ENCODE measurements at regions not wholly inside any gene's neighbourhood (a gene's known extent, or its start where the extent isn't known, plus 50 kb on each side); places are given as distances from the start of the nearest gene placed in this dataset.

GRCh38 chr10:90141791-90142190 is 440.4 kb downstream of the KIF20B start:
- no peaks in the 10 kb centered on the region for H3K27me3 ChIP-seq (ENCODE audit: control insufficient read depth, insufficient read depth, low read length)
- no peak overlapping the region for H3K4me2 ChIP-seq (ENCODE audit: extremely low read depth, insufficient read depth, low read length)
- no peaks in the 10 kb centered on the region for H3K4me1 ChIP-seq (ENCODE audit: control insufficient read depth, extremely low read depth, insufficient read depth, low read length)
- no peak for TF ChIP-seq EZH2 (IDR thresholded peaks at IDR 0.05; ENCODE audit: low read length, missing control alignments)
- TF ChIP-seq CTCF (conservative IDR thresholded peaks at IDR 0.05 in 1 of 2, IDR thresholded peaks at IDR 0.05 in 1 of 2; ENCODE audit: low read depth in 1 of 2, low read length in 2 of 2): no peak
- H3K4me3 ChIP-seq (replicated peaks in 1 of 4; ENCODE audit: control extremely low read depth in 1 of 4, insufficient read depth in 1 of 4, low read depth in 3 of 4, low read length in 4 of 4): no peak overlapping the region
- no peaks in the 10 kb centered on the region for H3K9me3 ChIP-seq (ENCODE audit: control insufficient read depth, insufficient read depth, low read depth, low read length)
- DNase-seq (ENCODE audit: low read depth in 2 of 2): peak in 1 of 2 donors; percentile 32
- H4K20me1 ChIP-seq (ENCODE audit: control insufficient read depth, extremely low read depth, insufficient read depth, low read length): no peaks in the 10 kb centered on the region
- H2AFZ ChIP-seq (ENCODE audit: low read length): no peak overlapping the region
- H3K79me2 ChIP-seq (ENCODE audit: control insufficient read depth, insufficient read depth, low read length): no peaks in the 10 kb centered on the region
- H3K9ac ChIP-seq (ENCODE audit: insufficient read depth, low read length): no peak overlapping the region
- no peak overlapping the region for H3K27ac ChIP-seq (ENCODE audit: insufficient read depth, low read length)
- no peaks in the 10 kb centered on the region for H3K36me3 ChIP-seq (ENCODE audit: control insufficient read depth, insufficient read depth, low read length)

- no peak overlapping the region for H3K9ac ChIP-seq (ENCODE audit: insufficient read depth, low read length)
- TF ChIP-seq CTCF (conservative IDR thresholded peaks at IDR 0.05 in 1 of 2, IDR thresholded peaks at IDR 0.05 in 1 of 2; ENCODE audit: low read depth in 1 of 2, low read length in 2 of 2): no peak
- TF ChIP-seq EZH2 (IDR thresholded peaks at IDR 0.05; ENCODE audit: low read length, missing control alignments): no peak
- no peak overlapping the region for H3K4me2 ChIP-seq (ENCODE audit: extremely low read depth, insufficient read depth, low read length)
- no peaks in the 10 kb centered on the region for H3K4me1 ChIP-seq (ENCODE audit: control insufficient read depth, extremely low read depth, insufficient read depth, low read length)
- no peaks in the 10 kb centered on the region for H4K20me1 ChIP-seq (ENCODE audit: control insufficient read depth, extremely low read depth, insufficient read depth, low read length)
- H3K27me3 ChIP-seq (ENCODE audit: control insufficient read depth, insufficient read depth, low read length): no peaks in the 10 kb centered on the region
- DNase-seq (ENCODE audit: low read depth in 2 of 2): no peak
- H2AFZ ChIP-seq (ENCODE audit: low read length): no peak overlapping the region
- no peak overlapping the region for H3K27ac ChIP-seq (ENCODE audit: insufficient read depth, low read length)
- no peaks in the 10 kb centered on the region for H3K9me3 ChIP-seq (ENCODE audit: control insufficient read depth, insufficient read depth, low read depth, low read length)
- H3K79me2 ChIP-seq (ENCODE audit: control insufficient read depth, insufficient read depth, low read length): no peaks in the 10 kb centered on the region
- H3K36me3 ChIP-seq (ENCODE audit: control insufficient read depth, insufficient read depth, low read length): no peaks in the 10 kb centered on the region
- H3K4me3 ChIP-seq (replicated peaks in 1 of 4; ENCODE audit: control extremely low read depth in 1 of 4, insufficient read depth in 1 of 4, low read depth in 3 of 4, low read length in 4 of 4): no peak overlapping the region
These were observed 442.5 kb downstream of the KIF20B start for GRCh38 chr10:90143937-90144336.

- peak; percentile 79 to 86 for DNase-seq (ENCODE audit: low read depth in 2 of 2)
- H3K36me3 ChIP-seq (ENCODE audit: control insufficient read depth, insufficient read depth, low read length): no peaks in the 10 kb centered on the region
- H3K4me1 ChIP-seq (ENCODE audit: control insufficient read depth, extremely low read depth, insufficient read depth, low read length): no peaks in the 10 kb centered on the region
- no peaks in the 10 kb centered on the region for H3K79me2 ChIP-seq (ENCODE audit: control insufficient read depth, insufficient read depth, low read length)
- no peak overlapping the region for H2AFZ ChIP-seq (ENCODE audit: low read length)
- no peak overlapping the region for H3K27ac ChIP-seq (ENCODE audit: insufficient read depth, low read length)
- no peak overlapping the region for H3K9ac ChIP-seq (ENCODE audit: insufficient read depth, low read length)
- no peaks in the 10 kb centered on the region for H3K9me3 ChIP-seq (ENCODE audit: control insufficient read depth, insufficient read depth, low read depth, low read length)
- no peak overlapping the region for H3K4me2 ChIP-seq (ENCODE audit: extremely low read depth, insufficient read depth, low read length)
- peak; percentile 67 to 79 for TF ChIP-seq CTCF (conservative IDR thresholded peaks at IDR 0.05 in 1 of 2, IDR thresholded peaks at IDR 0.05 in 1 of 2; ENCODE audit: low read depth in 1 of 2, low read length in 2 of 2)
- no peak for TF ChIP-seq EZH2 (IDR thresholded peaks at IDR 0.05; ENCODE audit: low read length, missing control alignments)
- no peak overlapping the region for H3K4me3 ChIP-seq (replicated peaks in 1 of 4; ENCODE audit: control extremely low read depth in 1 of 4, insufficient read depth in 1 of 4, low read depth in 3 of 4, low read length in 4 of 4)
- no peaks in the 10 kb centered on the region for H4K20me1 ChIP-seq (ENCODE audit: control insufficient read depth, extremely low read depth, insufficient read depth, low read length)
- H3K27me3 ChIP-seq (ENCODE audit: control insufficient read depth, insufficient read depth, low read length): no peaks in the 10 kb centered on the region
These were observed 446.9 kb downstream of the KIF20B start for GRCh38 chr10:90148116-90148855.

All from fibroblast of lung (primary cell).